ENCODE measurements at regions not wholly inside any gene's neighbourhood (a gene's known extent, or its start where the extent isn't known, plus 50 kb on each side); places are given as distances from the start of the nearest gene placed in this dataset.

- Histone ChIP-seq H3K4me3 (no peak overlapping the region), H3K9me3 (no peaks in the 10 kb centered on the region), H3K27me3 (no peaks in the 10 kb centered on the region), H3K27ac (no peak overlapping the region), H3K36me3 (no peaks in the 10 kb centered on the region), H3K4me1 (peaks cover 0 to 19% of the 10 kb centered on the region in 2 donors)
- DNase-seq (ENCODE audit: low spot score), result no peak
- TF ChIP-seq CTCF (IDR thresholded peaks at IDR 0.05), result no peak
Measured at GRCh38 chr6:105488516-105489215, 85.8 kb upstream of the PREP start.

- no peak for DNase-seq (ENCODE audit: low spot score)
- no peak overlapping the region for H3K4me3 ChIP-seq
- peaks cover 0 to 14% of the 10 kb centered on the region in 2 donors for H3K4me1 ChIP-seq
- H3K27me3 ChIP-seq, result no peaks in the 10 kb centered on the region
- no peak overlapping the region for H3K27ac ChIP-seq
- H3K9me3 ChIP-seq, result no peaks in the 10 kb centered on the region
- H3K36me3 ChIP-seq, result no peaks in the 10 kb centered on the region
- TF ChIP-seq CTCF (IDR thresholded peaks at IDR 0.05), result no peak
Measured at GRCh38 chr6:105487040-105487790, 84.3 kb upstream of the PREP start.

- H3K4me1 ChIP-seq, result peaks cover 0 to 19% of the 10 kb centered on the region in 2 donors
Measured at GRCh38 chr6:105485456-105485855, 82.6 kb upstream of the PREP start.

GRCh38 chr6:105484238-105485161, 81.6 kb upstream of the PREP start:
- H3K4me1 ChIP-seq, result peaks cover 0 to 19% of the 10 kb centered on the region in 2 donors
- H3K36me3 ChIP-seq, result no peaks in the 10 kb centered on the region
- no peak for DNase-seq (ENCODE audit: low spot score)
- no peak overlapping the region for H3K27ac ChIP-seq
- TF ChIP-seq CTCF (IDR thresholded peaks at IDR 0.05), result peak; percentile 93 to 96
- no peaks in the 10 kb centered on the region for H3K9me3 ChIP-seq
- H3K27me3 ChIP-seq, result no peaks in the 10 kb centered on the region
- H3K4me3 ChIP-seq, result no peak overlapping the region

More at GRCh38 chr6:105485456-105485855, 82.6 kb upstream of the PREP start:
- Histone ChIP-seq H3K36me3 (no peaks in the 10 kb centered on the region), H3K9me3 (no peaks in the 10 kb centered on the region), H3K4me3 (no peak overlapping the region), H3K27me3 (no peaks in the 10 kb centered on the region), H3K27ac (no peak overlapping the region)
- DNase-seq (ENCODE audit: low spot score), result no peak
- no peak for TF ChIP-seq CTCF (IDR thresholded peaks at IDR 0.05)

- no peak overlapping the region for H3K4me3 ChIP-seq
- H3K4me1 ChIP-seq, result peaks cover 0 to 14% of the 10 kb centered on the region in 2 donors
- TF ChIP-seq CTCF (IDR thresholded peaks at IDR 0.05), result no peak
Measured at GRCh38 chr6:105483492-105483891, 80.6 kb upstream of the PREP start.

More at GRCh38 chr6:105483492-105483891, 80.6 kb upstream of the PREP start:
- Histone ChIP-seq H3K36me3 (no peaks in the 10 kb centered on the region), H3K9me3 (no peaks in the 10 kb centered on the region), H3K27me3 (no peaks in the 10 kb centered on the region), H3K27ac (no peak overlapping the region)
- DNase-seq (ENCODE audit: low spot score), result no peak
